T-helper 17 cell (primary cell): ENCODE measurements at regions not wholly inside any gene's neighbourhood (a gene's known extent, or its start where the extent isn't known, plus 50 kb on each side); places are given as distances from the start of the nearest gene placed in this dataset.
"Not testable (repeated sequence)": the region's sequence is repeated elsewhere in the genome, so short reads cannot be mapped to it uniquely, and the experiment has no call there.

Experiments used
- ATAC-seq: fragments of 150-1000 bp; cut with Tn5 transposase; 2 replicates; pipeline ENCODE4 v1.10.0; 2021; ENCODE audit warnings: mild to moderate bottlenecking, moderate library complexity
- DNase-seq, 3 donors: peaks; one replicate each; pipeline versions ENCODE4 v3.0.0 to v3.0.0-alpha.2; 2020 to 2021
- H3K9me3 ChIP-seq: one replicate; pipeline ENCODE4 v1.7.0; 2013; ENCODE audit warnings: low read length, mild to moderate bottlenecking; ENCODE audit not compliant: control insufficient read depth, poor library complexity, severe bottlenecking
- H3K27ac Mint-ChIP-seq: one replicate; pipeline ENCODE4 v1.8.0; 2022; ENCODE audit warnings: mild to moderate bottlenecking, moderate library complexity, mixed read lengths
- H3K27me3 Mint-ChIP-seq: one replicate; pipeline ENCODE4 v1.8.0; 2022; ENCODE audit warnings: mixed read lengths
- H3K36me3 Mint-ChIP-seq: one replicate; pipeline ENCODE4 v1.8.0; 2022; ENCODE audit warnings: low read depth, mixed read lengths
- H3K4me1 Mint-ChIP-seq: one replicate; pipeline ENCODE4 v1.8.0; 2022; ENCODE audit warnings: mild to moderate bottlenecking, mixed read lengths
- H3K4me3 Mint-ChIP-seq: one replicate; pipeline ENCODE4 v1.8.0; 2022; ENCODE audit warnings: mild to moderate bottlenecking, moderate library complexity, mixed read lengths

DNA sequence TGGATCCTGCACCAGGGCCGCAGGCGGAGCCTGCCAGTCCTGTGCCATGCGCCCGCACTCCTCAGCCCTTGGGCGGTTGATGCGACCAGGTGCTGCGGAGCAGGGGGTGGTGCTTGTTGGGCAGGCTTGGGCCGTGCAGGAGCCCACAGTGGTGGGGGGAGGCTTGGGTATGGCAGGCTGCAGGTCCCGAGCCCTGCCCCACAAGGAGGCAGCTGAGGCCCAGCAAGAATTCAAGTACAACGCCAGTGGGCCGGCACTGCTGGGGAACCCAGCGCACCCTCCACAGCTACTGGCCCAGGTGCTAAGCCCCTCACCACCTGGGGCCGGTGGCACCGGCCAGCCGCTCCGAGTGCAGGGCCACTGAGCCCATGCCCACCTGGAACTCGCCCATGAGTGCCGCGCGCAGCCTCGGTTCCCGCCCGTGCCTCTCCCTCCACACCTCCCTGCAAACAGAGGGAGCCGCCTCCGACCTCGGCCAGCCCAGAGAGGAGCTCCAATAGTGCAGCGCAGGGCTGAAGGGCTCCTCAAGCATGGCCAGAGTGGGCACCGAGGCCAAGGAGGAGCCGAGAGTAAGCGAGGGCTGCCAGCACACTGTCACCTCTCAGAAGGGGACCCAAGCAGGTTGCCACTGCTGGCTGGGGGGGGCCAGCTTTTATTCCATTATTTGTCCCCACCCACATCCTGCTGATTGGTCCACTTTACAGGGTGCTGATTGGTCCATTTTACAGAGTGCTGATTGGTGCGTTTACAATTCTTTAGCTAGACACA is 339.0 kb upstream of the KLF3 start:
- ATAC-seq: no peak

DNA sequence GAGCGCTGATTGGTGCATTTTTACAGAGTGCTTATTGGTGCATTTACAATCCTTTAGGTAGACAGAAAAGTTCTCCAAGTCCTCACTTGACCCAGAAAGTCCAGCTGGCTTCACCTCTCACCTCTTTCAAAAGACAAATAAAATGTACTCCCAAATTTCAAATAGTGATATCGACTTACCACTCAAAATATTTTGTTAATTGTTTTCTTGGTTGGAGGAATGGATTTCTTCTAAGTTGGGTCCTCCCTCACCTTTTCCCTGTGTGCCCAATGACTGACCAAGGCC is 338.4 kb upstream of the KLF3 start:
- peak overlapping the region; percentile 12 for H3K4me3 Mint-ChIP-seq
- H3K27ac Mint-ChIP-seq: no peak overlapping the region
- H3K4me1 Mint-ChIP-seq: peaks cover 27% of the 10 kb centered on the region

More for the DNA sequence above, 339.0 kb upstream of the KLF3 start:
- peaks cover 31% of the 10 kb centered on the region for H3K4me1 Mint-ChIP-seq
- H3K9me3 ChIP-seq: no peaks in the 10 kb centered on the region
- H3K36me3 Mint-ChIP-seq: peaks cover 2% of the 10 kb centered on the region
- H3K4me3 Mint-ChIP-seq: no peak overlapping the region
- no peak overlapping the region for H3K27ac Mint-ChIP-seq
- no peak for DNase-seq
- H3K27me3 Mint-ChIP-seq: no peaks in the 10 kb centered on the region

DNA sequence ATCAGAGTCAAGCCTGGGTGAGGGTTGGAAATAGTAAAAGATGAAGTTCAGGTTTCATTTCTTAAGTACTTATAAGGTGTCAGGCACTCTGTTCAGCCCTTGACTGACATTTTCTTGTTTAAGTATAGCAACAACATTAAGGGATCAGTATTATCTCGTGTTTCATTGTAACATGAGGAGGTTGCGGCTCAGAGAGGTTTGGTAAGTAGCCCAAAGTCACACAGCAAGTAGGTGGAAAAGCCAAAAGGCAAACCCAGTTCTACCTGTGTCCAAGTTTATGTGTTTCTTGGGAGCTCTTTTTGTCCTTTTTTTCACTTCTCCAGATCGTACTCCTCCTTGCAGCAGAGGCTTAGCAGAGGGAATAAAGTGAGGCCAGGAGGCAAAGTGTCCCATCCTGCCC is 337.5 kb upstream of the KLF3 start:
- ATAC-seq: no peak

More for the DNA sequence above, 338.4 kb upstream of the KLF3 start:
- H3K36me3 Mint-ChIP-seq: peaks cover 2% of the 10 kb centered on the region
- H3K9me3 ChIP-seq: no peaks in the 10 kb centered on the region
- ATAC-seq (no peak), DNase-seq (no peak)
- H3K27me3 Mint-ChIP-seq: no peaks in the 10 kb centered on the region

GRCh38 chr4:38327174-38327573 is 336.8 kb upstream of the KLF3 start:
- ATAC-seq (no peak), DNase-seq (no peak)
- H3K27me3 Mint-ChIP-seq: no peaks in the 10 kb centered on the region
- H3K9me3 ChIP-seq: no peaks in the 10 kb centered on the region
- H3K4me3 Mint-ChIP-seq: no peak overlapping the region
- peaks cover 24% of the 10 kb centered on the region for H3K4me1 Mint-ChIP-seq
- H3K36me3 Mint-ChIP-seq: peaks cover 2% of the 10 kb centered on the region
- no peak overlapping the region for H3K27ac Mint-ChIP-seq

More for the DNA sequence above, 337.5 kb upstream of the KLF3 start:
- H3K9me3 ChIP-seq: no peaks in the 10 kb centered on the region
- H3K4me3 Mint-ChIP-seq: no peak overlapping the region
- DNase-seq: no peak
- no peaks in the 10 kb centered on the region for H3K27me3 Mint-ChIP-seq
- peaks cover 24% of the 10 kb centered on the region for H3K4me1 Mint-ChIP-seq
- H3K27ac Mint-ChIP-seq: peak overlapping the region; percentile 6
- H3K36me3 Mint-ChIP-seq: peaks cover 2% of the 10 kb centered on the region

- Mint-ChIP-seq H3K4me1 (peaks cover 22% of the 10 kb centered on the region), H3K4me3 (peak overlapping the region; percentile 47)
Observed at GRCh38 chr4:38328989-38329729, 334.8 kb upstream of the KLF3 start.

GRCh38 chr4:38330321-38330720 is 333.7 kb upstream of the KLF3 start:
- peaks cover 28% of the 10 kb centered on the region for H3K4me1 Mint-ChIP-seq
- no peak for DNase-seq
- ATAC-seq: no peak
- peaks cover 2% of the 10 kb centered on the region for H3K36me3 Mint-ChIP-seq
- no peak overlapping the region for H3K4me3 Mint-ChIP-seq
- H3K9me3 ChIP-seq: no peaks in the 10 kb centered on the region
- H3K27ac Mint-ChIP-seq: no peak overlapping the region
- H3K27me3 Mint-ChIP-seq: no peaks in the 10 kb centered on the region

More at GRCh38 chr4:38328989-38329729, 334.8 kb upstream of the KLF3 start:
- no peaks in the 10 kb centered on the region for H3K9me3 ChIP-seq
- no peak for DNase-seq
- ATAC-seq: peak; percentile 64
- Mint-ChIP-seq H3K36me3 (peaks cover 2% of the 10 kb centered on the region), H3K27me3 (no peaks in the 10 kb centered on the region), H3K27ac (peak overlapping the region; percentile 74)

- Mint-ChIP-seq H3K4me3 (no peak overlapping the region), H3K36me3 (peaks cover 2% of the 10 kb centered on the region), H3K4me1 (peaks cover 28% of the 10 kb centered on the region), H3K27ac (no peak overlapping the region), H3K27me3 (no peaks in the 10 kb centered on the region)
- DNase-seq: no peak
- no peak for ATAC-seq
- H3K9me3 ChIP-seq: no peaks in the 10 kb centered on the region
Observed at GRCh38 chr4:38330936-38331335, 333.1 kb upstream of the KLF3 start.

- Mint-ChIP-seq H3K4me3 (no peak overlapping the region), H3K27ac (no peak overlapping the region), H3K27me3 (no peaks in the 10 kb centered on the region), H3K4me1 (peaks cover 25% of the 10 kb centered on the region), H3K36me3 (peaks cover 2% of the 10 kb centered on the region)
- no peak for DNase-seq
- no peak for ATAC-seq
- H3K9me3 ChIP-seq: no peaks in the 10 kb centered on the region
Observed at GRCh38 chr4:38332699-38333098, 331.3 kb upstream of the KLF3 start.

GRCh38 chr4:38333219-38333618 is 330.8 kb upstream of the KLF3 start:
- no peaks in the 10 kb centered on the region for H3K9me3 ChIP-seq
- no peak overlapping the region for H3K4me3 Mint-ChIP-seq
- H3K4me1 Mint-ChIP-seq: peaks cover 20% of the 10 kb centered on the region
- DNase-seq (no peak), ATAC-seq (no peak)
- H3K27me3 Mint-ChIP-seq: no peaks in the 10 kb centered on the region
- H3K36me3 Mint-ChIP-seq: peaks cover 2% of the 10 kb centered on the region
- H3K27ac Mint-ChIP-seq: peak overlapping the region; percentile 8

DNA sequence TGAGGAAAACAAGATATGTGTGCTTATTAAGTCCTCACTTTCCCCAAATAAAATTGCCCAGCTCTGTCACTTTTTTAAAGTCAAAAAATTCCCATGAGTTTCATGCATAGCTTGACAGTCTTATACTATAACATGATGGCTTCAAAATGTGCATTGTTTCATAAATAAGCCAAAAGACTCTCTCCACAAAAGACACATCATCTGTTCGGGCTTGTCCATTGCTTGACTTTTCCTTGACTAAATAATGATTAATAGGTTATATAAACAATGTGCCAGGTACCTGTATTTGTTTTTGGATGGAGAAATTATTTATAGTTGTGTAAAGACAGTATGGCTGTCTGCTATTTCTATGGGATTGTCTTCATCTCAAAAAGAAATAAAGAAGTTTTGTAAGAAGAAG is 329.2 kb upstream of the KLF3 start:
- peaks cover 8% of the 10 kb centered on the region for H3K4me1 Mint-ChIP-seq
- H3K27me3 Mint-ChIP-seq: no peaks in the 10 kb centered on the region
- no peaks in the 10 kb centered on the region for H3K36me3 Mint-ChIP-seq
- peaks cover 2% of the 10 kb centered on the region for H3K9me3 ChIP-seq
- DNase-seq (no peak), ATAC-seq (no peak)
- H3K27ac Mint-ChIP-seq: no peak overlapping the region
- H3K4me3 Mint-ChIP-seq: peak overlapping the region; percentile 45

- H3K27ac Mint-ChIP-seq, DNase-seq, ATAC-seq, H3K36me3 Mint-ChIP-seq, H3K4me3 Mint-ChIP-seq, H3K9me3 ChIP-seq, H3K4me1 Mint-ChIP-seq, H3K27me3 Mint-ChIP-seq: not testable (repeated sequence)
Observed at GRCh38 chr4:38338939-38339338, 325.1 kb upstream of the KLF3 start.

DNA sequence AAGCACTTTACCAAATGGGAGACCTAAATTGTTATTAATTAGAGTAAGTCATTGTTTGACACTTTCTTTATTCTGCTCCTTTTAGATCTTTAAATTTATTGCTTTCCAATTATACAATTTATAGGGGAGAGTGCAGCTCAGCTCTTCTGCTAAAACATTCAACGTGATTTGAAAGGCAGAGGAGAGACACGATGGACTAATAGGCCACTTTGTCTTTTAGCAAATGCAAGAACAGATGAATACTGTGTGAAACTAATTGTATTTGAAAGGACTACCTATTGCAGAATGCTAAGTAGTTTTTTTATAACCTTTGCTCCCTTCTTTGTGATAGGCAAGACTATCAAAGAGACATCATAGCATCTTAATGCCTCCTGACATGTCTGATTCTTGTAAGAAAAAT is 320.4 kb upstream of the KLF3 start:
- no peak for DNase-seq
- no peaks in the 10 kb centered on the region for H3K4me1 Mint-ChIP-seq
- no peak overlapping the region for H3K27ac Mint-ChIP-seq
- H3K36me3 Mint-ChIP-seq: peaks cover 4% of the 10 kb centered on the region
- H3K27me3 Mint-ChIP-seq: no peaks in the 10 kb centered on the region
- ATAC-seq: no peak
- no peak overlapping the region for H3K4me3 Mint-ChIP-seq
- peaks cover 2% of the 10 kb centered on the region for H3K9me3 ChIP-seq

DNA sequence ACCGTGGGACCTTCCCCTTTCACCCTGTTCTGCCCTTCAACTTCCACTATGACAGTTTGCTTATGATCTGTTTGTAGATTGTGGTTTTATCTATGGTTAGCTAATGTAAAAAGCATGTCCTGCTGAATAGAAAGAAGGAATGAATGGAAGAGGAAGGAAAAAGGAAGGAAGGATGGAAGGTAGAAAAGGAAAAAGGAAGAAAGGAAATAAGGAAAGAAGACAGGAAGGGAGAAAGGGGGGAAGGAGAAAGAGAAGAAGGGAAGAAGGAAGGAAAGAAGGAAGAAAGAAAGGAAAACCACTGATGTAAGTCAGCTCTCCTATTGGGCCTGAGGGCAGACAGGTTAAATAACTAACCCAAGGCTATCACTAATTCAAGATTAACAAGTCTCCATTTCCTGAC is 319.1 kb upstream of the KLF3 start:
- ATAC-seq: no peak
- no peak overlapping the region for H3K4me3 Mint-ChIP-seq
- no peaks in the 10 kb centered on the region for H3K27me3 Mint-ChIP-seq
- no peaks in the 10 kb centered on the region for H3K4me1 Mint-ChIP-seq
- H3K27ac Mint-ChIP-seq: no peak overlapping the region
- peaks cover 4% of the 10 kb centered on the region for H3K36me3 Mint-ChIP-seq
- DNase-seq: no peak
- H3K9me3 ChIP-seq: no peaks in the 10 kb centered on the region

DNA sequence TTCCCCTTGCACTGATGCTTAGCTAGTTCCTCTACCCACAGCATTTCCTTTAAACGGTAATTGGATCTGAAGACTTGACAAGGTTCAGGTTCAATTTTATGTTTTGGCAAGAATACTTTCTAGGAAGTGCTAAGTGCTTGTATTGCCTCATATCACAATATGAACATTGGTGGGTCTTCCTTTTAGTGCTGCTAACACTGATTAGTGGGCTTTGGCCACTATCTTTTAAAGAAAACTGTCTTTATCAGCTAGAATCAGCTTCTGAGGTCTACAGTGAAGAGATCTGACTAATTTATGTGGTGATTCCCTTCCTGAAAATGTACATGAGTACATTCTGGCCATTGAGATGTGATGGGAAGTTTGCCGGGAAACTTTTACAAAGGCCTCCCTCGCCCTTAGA is 316.7 kb upstream of the KLF3 start:
- H3K36me3 Mint-ChIP-seq: peaks cover 2% of the 10 kb centered on the region
- ATAC-seq (no peak), DNase-seq (no peak)
- no peak overlapping the region for H3K27ac Mint-ChIP-seq
- H3K9me3 ChIP-seq: no peaks in the 10 kb centered on the region
- no peak overlapping the region for H3K4me3 Mint-ChIP-seq
- H3K27me3 Mint-ChIP-seq: no peaks in the 10 kb centered on the region
- no peaks in the 10 kb centered on the region for H3K4me1 Mint-ChIP-seq
